Duodenal mucosa (tissue), 2 donors: ENCODE measurements at regions not wholly inside any gene's neighbourhood (a gene's known extent, or its start where the extent isn't known, plus 50 kb on each side); places are given as distances from the start of the nearest gene placed in this dataset.

Experiments
- H3K27ac ChIP-seq: one replicate; pipeline ENCODE4 v1.7.0; 2013; ENCODE audit warnings: low read depth, low read length
- H3K27me3 ChIP-seq, 2 donors: one replicate each; pipeline ENCODE4 v1.7.0; 2013; ENCODE audit warnings: low read length in 2 of 2, control low read depth in 1 of 2; ENCODE audit not compliant: insufficient read depth in 2 of 2, control insufficient read depth in 1 of 2
- H3K36me3 ChIP-seq, 2 donors: one replicate each; pipeline ENCODE4 v1.7.0; 2013; ENCODE audit warnings: low read length in 2 of 2, control low read depth in 1 of 2; ENCODE audit not compliant: insufficient read depth in 2 of 2, control insufficient read depth in 1 of 2
- H3K4me1 ChIP-seq, 2 donors: one replicate each; pipeline ENCODE4 v1.7.0; 2013; ENCODE audit warnings: low read length in 2 of 2, control low read depth in 1 of 2; ENCODE audit not compliant: insufficient read depth in 2 of 2, control insufficient read depth in 1 of 2
- H3K4me3 ChIP-seq, 2 donors: one replicate each; pipeline ENCODE4 v1.7.0; 2013; ENCODE audit warnings: low read length in 2 of 2, low read depth in 1 of 2
- H3K9ac ChIP-seq, 2 donors: one replicate each; pipeline ENCODE4 v1.7.0; 2013; ENCODE audit warnings: low read length in 2 of 2, low read depth in 1 of 2
- H3K9me3 ChIP-seq, 2 donors: one replicate each; pipeline ENCODE4 v1.7.0; 2013; ENCODE audit warnings: low read length in 2 of 2, control low read depth in 1 of 2; ENCODE audit not compliant: control insufficient read depth in 1 of 2

- Histone ChIP-seq H3K27me3 (no peaks in the 10 kb centered on the region), H3K27ac (no peak overlapping the region), H3K36me3 (no peaks in the 10 kb centered on the region), H3K4me1 (no peaks in the 10 kb centered on the region), H3K4me3 (no peak overlapping the region), H3K9me3 (peaks cover 4 to 6% of the 10 kb centered on the region in 2 donors), H3K9ac (no peak overlapping the region)
These were observed 152.4 kb upstream of the KIT start for GRCh38 chr4:54505362-54505761.

- H3K4me3 ChIP-seq, result no peak overlapping the region
- no peaks in the 10 kb centered on the region for H3K27me3 ChIP-seq
These were observed 151.8 kb upstream of the KIT start for GRCh38 chr4:54505996-54506395.

GRCh38 chr4:54509057-54509456, 148.7 kb upstream of the KIT start:
- no peak overlapping the region for H3K4me3 ChIP-seq
- H3K27ac ChIP-seq, result no peak overlapping the region
- H3K4me1 ChIP-seq, result peaks cover 0 to 4% of the 10 kb centered on the region in 2 donors
- H3K36me3 ChIP-seq, result no peaks in the 10 kb centered on the region
- H3K9me3 ChIP-seq, result peaks cover 4 to 6% of the 10 kb centered on the region in 2 donors
- H3K9ac ChIP-seq, result no peak overlapping the region
- no peaks in the 10 kb centered on the region for H3K27me3 ChIP-seq

More at GRCh38 chr4:54505996-54506395, 151.8 kb upstream of the KIT start:
- Histone ChIP-seq H3K4me1 (no peaks in the 10 kb centered on the region), H3K27ac (no peak overlapping the region), H3K9me3 (peaks cover 4 to 6% of the 10 kb centered on the region in 2 donors), H3K36me3 (no peaks in the 10 kb centered on the region), H3K9ac (no peak overlapping the region)

GRCh38 chr4:54513204-54513603, 144.6 kb upstream of the KIT start:
- Histone ChIP-seq H3K9ac (no peak overlapping the region), H3K4me3 (no peak overlapping the region), H3K27ac (no peak overlapping the region), H3K27me3 (no peaks in the 10 kb centered on the region), H3K9me3 (no peaks in the 10 kb centered on the region), H3K36me3 (no peaks in the 10 kb centered on the region), H3K4me1 (peaks cover 0 to 4% of the 10 kb centered on the region in 2 donors)

- Histone ChIP-seq H3K9ac (no peak overlapping the region), H3K36me3 (no peaks in the 10 kb centered on the region), H3K4me3 (no peak overlapping the region), H3K4me1 (peaks cover 0 to 4% of the 10 kb centered on the region in 2 donors), H3K27me3 (no peaks in the 10 kb centered on the region), H3K9me3 (no peaks in the 10 kb centered on the region), H3K27ac (no peak overlapping the region)
These were observed 144.0 kb upstream of the KIT start for GRCh38 chr4:54513741-54514140.

GRCh38 chr4:54516556-54517215, 141.1 kb upstream of the KIT start:
- Histone ChIP-seq H3K9me3 (no peaks in the 10 kb centered on the region), H3K9ac (no peak overlapping the region), H3K27me3 (no peaks in the 10 kb centered on the region), H3K4me1 (peaks cover 0 to 4% of the 10 kb centered on the region in 2 donors), H3K4me3 (no peak overlapping the region), H3K36me3 (no peaks in the 10 kb centered on the region), H3K27ac (no peak overlapping the region)

- no peak overlapping the region for H3K27ac ChIP-seq
- no peak overlapping the region for H3K9ac ChIP-seq
- H3K4me1 ChIP-seq, result no peaks in the 10 kb centered on the region
- no peak overlapping the region for H3K4me3 ChIP-seq
- H3K36me3 ChIP-seq, result no peaks in the 10 kb centered on the region
- H3K27me3 ChIP-seq, result no peaks in the 10 kb centered on the region
- H3K9me3 ChIP-seq, result no peaks in the 10 kb centered on the region
These were observed 139.8 kb upstream of the KIT start for GRCh38 chr4:54517781-54518444.

GRCh38 chr4:54525602-54526001, 132.2 kb upstream of the KIT start:
- H3K4me3 ChIP-seq, result no peak overlapping the region

GRCh38 chr4:54526560-54526959, 131.2 kb upstream of the KIT start:
- Histone ChIP-seq H3K9me3 (no peaks in the 10 kb centered on the region), H3K9ac (no peak overlapping the region), H3K4me3 (no peak overlapping the region), H3K36me3 (no peaks in the 10 kb centered on the region), H3K4me1 (no peaks in the 10 kb centered on the region), H3K27ac (no peak overlapping the region), H3K27me3 (no peaks in the 10 kb centered on the region)

More at GRCh38 chr4:54525602-54526001, 132.2 kb upstream of the KIT start:
- Histone ChIP-seq H3K9ac (no peak overlapping the region), H3K27ac (no peak overlapping the region), H3K9me3 (no peaks in the 10 kb centered on the region), H3K27me3 (no peaks in the 10 kb centered on the region), H3K36me3 (no peaks in the 10 kb centered on the region), H3K4me1 (no peaks in the 10 kb centered on the region)

GRCh38 chr4:54527532-54527931, 130.2 kb upstream of the KIT start:
- H3K4me3 ChIP-seq, result no peak overlapping the region
- no peaks in the 10 kb centered on the region for H3K4me1 ChIP-seq
- H3K27me3 ChIP-seq, result no peaks in the 10 kb centered on the region
- H3K9ac ChIP-seq, result no peak overlapping the region
- H3K27ac ChIP-seq, result no peak overlapping the region
- H3K36me3 ChIP-seq, result no peaks in the 10 kb centered on the region
- H3K9me3 ChIP-seq, result no peaks in the 10 kb centered on the region
